GM12892 (cell line): ENCODE measurements at regions not wholly inside any gene's neighbourhood (a gene's known extent, or its start where the extent isn't known, plus 50 kb on each side); places are given as distances from the start of the nearest gene placed in this dataset.

ENCODE experiments used
- POLR2A ChIP-seq: IDR thresholded peaks from 2 replicates; pipeline ENCODE4 v1.6.1; 2011; ENCODE audit warnings: low read depth, low read length, control low read depth
- POLR2AphosphoS5 ChIP-seq: IDR thresholded peaks from 2 replicates; pipeline ENCODE4 v1.6.1; 2011; ENCODE audit warnings: low read depth, low read length, control low read depth

- no peak for TF ChIP-seq POLR2A
- no peak for TF ChIP-seq POLR2AphosphoS5
Observed at GRCh38 chr4:26241179-26241578, 79.6 kb upstream of the RBPJ start.
